ENCODE measurements at regions not wholly inside any gene's neighbourhood (a gene's known extent, or its start where the extent isn't known, plus 50 kb on each side); places are given as distances from the start of the nearest gene placed in this dataset.

GRCh38 chr6:98636941-98637340, 197.4 kb upstream of the POU3F2 start:
- H3K4me3 ChIP-seq (ENCODE audit: low read depth, low read length): no peak overlapping the region
- no peak for TF ChIP-seq CTCF (conservative IDR thresholded peaks at IDR 0.05; ENCODE audit: low read depth, low read length)
- no peak for DNase-seq (ENCODE audit: low read depth)

GRCh38 chr6:98639089-98639635, 195.2 kb upstream of the POU3F2 start:
- DNase-seq (ENCODE audit: low read depth): no peak
- no peak overlapping the region for H3K4me3 ChIP-seq (ENCODE audit: low read depth, low read length)
- TF ChIP-seq CTCF (conservative IDR thresholded peaks at IDR 0.05; ENCODE audit: low read depth, low read length): no peak

GRCh38 chr6:98640366-98640765, 194.0 kb upstream of the POU3F2 start:
- no peak for TF ChIP-seq CTCF (conservative IDR thresholded peaks at IDR 0.05; ENCODE audit: low read depth, low read length)
- no peak for DNase-seq (ENCODE audit: low read depth)

GRCh38 chr6:98641949-98642719, 192.2 kb upstream of the POU3F2 start:
- no peak for TF ChIP-seq CTCF (conservative IDR thresholded peaks at IDR 0.05; ENCODE audit: low read depth, low read length)
- no peak for DNase-seq (ENCODE audit: low read depth)
- no peak overlapping the region for H3K4me3 ChIP-seq (ENCODE audit: low read depth, low read length)

More at GRCh38 chr6:98640366-98640765, 194.0 kb upstream of the POU3F2 start:
- no peak overlapping the region for H3K4me3 ChIP-seq (ENCODE audit: low read depth, low read length)

- H3K4me3 ChIP-seq (ENCODE audit: low read depth, low read length): no peak overlapping the region
- TF ChIP-seq CTCF (conservative IDR thresholded peaks at IDR 0.05; ENCODE audit: low read depth, low read length): no peak
- no peak for DNase-seq (ENCODE audit: low read depth)
Observed at GRCh38 chr6:98644063-98644462, 190.3 kb upstream of the POU3F2 start.

- DNase-seq (ENCODE audit: low read depth): no peak
- no peak for TF ChIP-seq CTCF (conservative IDR thresholded peaks at IDR 0.05; ENCODE audit: low read depth, low read length)
- no peak overlapping the region for H3K4me3 ChIP-seq (ENCODE audit: low read depth, low read length)
Observed at GRCh38 chr6:98648211-98648914, 186.0 kb upstream of the POU3F2 start.

Data from epithelial cell of proximal tubule (primary cell).